ENCODE measurements at regions not wholly inside any gene's neighbourhood (a gene's known extent, or its start where the extent isn't known, plus 50 kb on each side); places are given as distances from the start of the nearest gene placed in this dataset.

DNA sequence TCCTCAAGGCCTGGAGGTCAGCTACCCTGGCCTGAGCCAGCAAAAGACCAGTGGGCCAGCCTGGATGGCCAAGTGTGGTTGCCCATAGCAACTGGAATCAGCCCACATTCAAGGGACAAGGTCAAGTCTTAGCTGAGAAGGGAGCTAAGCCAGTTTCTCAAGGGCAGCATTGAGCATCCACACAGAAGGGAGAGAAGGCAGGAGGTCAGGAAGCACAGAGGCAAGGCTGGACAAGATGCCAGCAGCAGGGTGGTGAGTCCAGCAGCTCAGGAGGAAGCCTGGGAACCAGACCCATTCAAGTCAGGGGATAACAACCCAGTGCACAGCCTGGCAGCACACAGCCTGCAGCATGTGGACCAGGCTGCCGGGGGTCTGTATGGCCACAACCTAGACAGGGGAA, 54.0 kb upstream of the ZMIZ1 start:
- TF ChIP-seq EZH2 (IDR thresholded peaks at IDR 0.05; ENCODE audit: low read length, unreplicated experiment) (no peak), CTCF (conservative IDR thresholded peaks at IDR 0.05; ENCODE audit: low read depth, low read length) (no peak)

Measured in PC-3 (cell line).